Adrenal gland (tissue), 9 donors: ENCODE measurements at regions not wholly inside any gene's neighbourhood (a gene's known extent, or its start where the extent isn't known, plus 50 kb on each side); places are given as distances from the start of the nearest gene placed in this dataset.
"Not testable (repeated sequence)": the region's sequence is repeated elsewhere in the genome, so short reads cannot be mapped to it uniquely, and the experiment has no call there.

Experiments used
- DNase-seq, 7 donors: peaks; one replicate each; pipeline ENCODE4 v3.0.0-alpha.2; 2019 to 2020
- H3K27ac ChIP-seq, 5 donors: fragments of 200-600 bp; sonication (generic) in 4 of 5; 1 replicate in 3 of 5; 2 replicates in 2 of 5; pipeline versions ENCODE4 v1.5.1 to v1.8.0; 2016 to 2020; ENCODE audit warnings: mild to moderate bottlenecking in 1 of 5
- H3K27me3 ChIP-seq: fragments of 200-600 bp; 2 replicates; pipeline ENCODE4 v1.8.0; 2021
- H3K36me3 ChIP-seq, 2 donors: fragments of 200-600 bp; replicated peaks in 1 of 2; 1 replicate in 1 of 2; 2 replicates in 1 of 2; pipeline versions ENCODE4 v1.5.1 to v1.8.0; 2018 to 2022
- H3K4me1 ChIP-seq, 2 donors: fragments of 200-600 bp; replicated peaks in 1 of 2; 1 replicate in 1 of 2; 2 replicates in 1 of 2; pipeline versions ENCODE4 v1.5.1 to v1.8.0; 2018 to 2021
- H3K4me3 ChIP-seq, 4 donors: fragments of 200-600 bp; sonication (generic) in 3 of 4; one replicate each; pipeline ENCODE4 v1.5.1; 2016 to 2018
- H3K9me3 ChIP-seq, 3 donors: fragments of 200-600 bp; sonication (generic) in 1 of 3; replicated peaks in 1 of 3; 1 replicate in 2 of 3; 2 replicates in 1 of 3; pipeline versions ENCODE4 v1.5.1 to v1.8.0; 2016 to 2021
- POLR2A ChIP-seq, 2 donors: fragments of 450-650 bp; IDR thresholded peaks; one replicate each; pipeline ENCODE4 v1.6.1; 2017; ENCODE audit warnings: antibody characterized with exemption in 2 of 2, mild to moderate bottlenecking in 2 of 2, moderate library complexity in 1 of 2
- WGBS, 4 donors: extraction: QIAGEN DNeasy Blood & Tissue Kit in 2 of 4; methylation state at CpG; one replicate each; pipeline versions ENCODE4 v1.1.5 to v1.1.7; 2013 to 2017; 5-methylcytosine and 5-hydroxymethylcytosine counted together
- intact Hi-C, 2 donors: fragments of 100-400 bp; cut with DNase I; formaldehyde crosslinking; loops; one replicate each; pipeline versions ENCODE4 v1.14.1 to v1.15.0; 2022 to 2023
- TF ChIP-seq, protein P1 (sequence below), 6 experiments: fragments of 450-650 bp in 4 of 6; fragments of 200-600 bp in 2 of 6; sonication (generic) in 1 of 6; IDR thresholded peaks; 1 replicate in 5 of 6; 2 replicates in 1 of 6; pipeline versions ENCODE4 v1.5.1 to v1.8.0; 2016 to 2021; ENCODE audit warnings: antibody characterized with exemption in 6 of 6, mild to moderate bottlenecking in 2 of 6, moderate library complexity in 1 of 6
- donor health status: healthy with polysubstance abuse.
- donor health status: Bipolar disorder and iron deficiency.
- donor health status: DM: yes; HTN: yes; CAD: no.
- donor health status: DM: no; HTN: no; CAD: no.
- donor health status: DM: no; HTN: no; CAD: no.

DNA sequence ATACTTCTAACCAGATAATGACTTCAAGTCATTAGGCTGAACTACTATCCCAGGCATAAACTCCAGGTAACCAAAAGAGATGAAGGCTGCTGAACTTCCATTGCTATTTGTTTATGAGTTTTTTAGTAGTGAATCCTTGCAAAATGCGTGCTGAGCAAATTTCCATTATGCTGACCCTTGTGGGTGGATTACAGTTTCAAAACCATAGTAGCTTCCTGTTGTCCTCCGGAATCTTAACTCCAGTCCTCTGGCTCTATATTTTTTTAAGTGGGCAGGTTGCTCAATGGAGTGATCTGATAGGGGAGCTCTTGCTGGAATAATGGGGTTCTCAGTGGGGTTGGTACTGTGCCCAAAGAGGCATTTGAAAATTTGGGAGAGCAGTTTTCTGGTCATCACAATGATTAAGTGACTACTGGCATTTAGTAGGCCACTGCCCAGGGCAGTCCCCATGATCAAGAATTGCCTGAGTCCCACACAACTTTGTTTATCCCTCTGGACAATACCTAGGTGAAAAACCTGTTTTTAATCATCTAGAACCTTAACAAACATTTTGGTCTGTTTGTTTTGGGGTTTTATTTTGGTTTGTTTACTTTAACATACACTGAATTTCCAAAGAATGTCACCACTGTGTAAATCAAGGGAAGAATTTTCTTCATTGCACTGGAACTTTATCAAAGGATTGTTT, 302.3 kb upstream of the GATB start:
- WGBS, 4 donors = 40 to 69% (median 56%) methylated on average over 2 of the region's 2 CpGs

DNA sequence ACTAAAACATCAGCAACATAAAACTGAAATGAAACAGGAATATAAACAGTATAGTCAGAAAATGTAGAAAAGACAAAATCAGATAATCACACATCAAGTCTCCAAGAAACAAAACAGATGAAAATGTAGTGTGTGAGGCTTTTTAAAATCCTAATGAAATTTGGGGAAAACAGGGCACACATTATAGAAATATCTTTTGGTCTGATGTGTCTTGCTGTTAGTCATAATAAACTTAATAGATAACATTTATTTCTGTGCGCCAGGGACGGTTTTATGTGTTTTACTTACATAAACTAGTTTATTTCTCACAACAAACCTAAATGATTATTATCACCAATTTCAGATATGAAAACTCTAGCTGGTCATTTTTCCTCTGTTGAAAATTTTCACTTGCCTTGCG, 293.9 kb upstream of the GATB start:
- intact Hi-C loops = no loop called here
- TF ChIP-seq POLR2A (IDR thresholded peaks at IDR 0.05) = no peak
- TF ChIP-seq, protein P1, sequence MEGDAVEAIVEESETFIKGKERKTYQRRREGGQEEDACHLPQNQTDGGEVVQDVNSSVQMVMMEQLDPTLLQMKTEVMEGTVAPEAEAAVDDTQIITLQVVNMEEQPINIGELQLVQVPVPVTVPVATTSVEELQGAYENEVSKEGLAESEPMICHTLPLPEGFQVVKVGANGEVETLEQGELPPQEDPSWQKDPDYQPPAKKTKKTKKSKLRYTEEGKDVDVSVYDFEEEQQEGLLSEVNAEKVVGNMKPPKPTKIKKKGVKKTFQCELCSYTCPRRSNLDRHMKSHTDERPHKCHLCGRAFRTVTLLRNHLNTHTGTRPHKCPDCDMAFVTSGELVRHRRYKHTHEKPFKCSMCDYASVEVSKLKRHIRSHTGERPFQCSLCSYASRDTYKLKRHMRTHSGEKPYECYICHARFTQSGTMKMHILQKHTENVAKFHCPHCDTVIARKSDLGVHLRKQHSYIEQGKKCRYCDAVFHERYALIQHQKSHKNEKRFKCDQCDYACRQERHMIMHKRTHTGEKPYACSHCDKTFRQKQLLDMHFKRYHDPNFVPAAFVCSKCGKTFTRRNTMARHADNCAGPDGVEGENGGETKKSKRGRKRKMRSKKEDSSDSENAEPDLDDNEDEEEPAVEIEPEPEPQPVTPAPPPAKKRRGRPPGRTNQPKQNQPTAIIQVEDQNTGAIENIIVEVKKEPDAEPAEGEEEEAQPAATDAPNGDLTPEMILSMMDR (IDR thresholded peaks at IDR 0.05) = no peak
- 50 to 55% (median 51%) methylated on average over 3 of the region's 3 CpGs for WGBS, 4 donors

More for the DNA sequence above, 302.3 kb upstream of the GATB start:
- no peak for DNase-seq
- H3K4me3 ChIP-seq = no peak overlapping the region
- H3K36me3 ChIP-seq = no peaks in the 10 kb centered on the region
- H3K4me1 ChIP-seq = no peaks in the 10 kb centered on the region
- H3K27me3 ChIP-seq = no peaks in the 10 kb centered on the region
- no peaks in the 10 kb centered on the region for H3K9me3 ChIP-seq
- no peak overlapping the region for H3K27ac ChIP-seq
- intact Hi-C loops = no loop called here
- TF ChIP-seq POLR2A (IDR thresholded peaks at IDR 0.05) = no peak

DNA sequence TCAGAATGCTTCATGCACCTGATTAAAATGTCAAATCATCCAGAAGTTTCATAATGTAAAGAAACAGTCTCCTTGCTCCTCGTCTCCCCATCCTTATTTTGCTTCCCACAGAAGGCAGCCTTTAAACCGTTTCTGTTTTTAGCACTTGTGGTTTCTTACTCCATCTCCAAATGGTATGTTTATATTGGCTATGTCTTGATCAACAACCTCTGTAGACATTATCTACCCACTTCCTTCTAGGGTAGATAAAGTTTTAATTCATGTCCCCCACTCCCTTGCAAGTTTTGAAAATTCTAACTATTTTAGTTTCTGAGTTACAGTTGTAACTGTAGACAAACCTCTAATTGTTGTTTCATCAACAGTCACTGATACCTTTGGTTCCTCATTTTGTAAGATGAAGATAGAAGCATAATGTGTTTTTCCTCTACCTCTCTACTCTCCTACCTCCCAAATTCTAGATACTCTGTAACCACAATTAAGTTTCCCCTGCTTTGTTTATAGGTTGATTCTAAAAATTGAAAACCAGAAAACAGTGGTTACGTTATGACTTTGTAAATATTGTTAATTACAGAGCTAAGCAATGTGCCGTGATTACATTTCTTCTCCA, 291.7 kb upstream of the GATB start:
- H3K9me3 ChIP-seq = no peaks in the 10 kb centered on the region
- H3K4me3 ChIP-seq = no peak overlapping the region
- H3K27ac ChIP-seq = no peak overlapping the region
- no peak for TF ChIP-seq POLR2A (IDR thresholded peaks at IDR 0.05)
- TF ChIP-seq, protein P1 (IDR thresholded peaks at IDR 0.05) = no peak
- intact Hi-C loops = no loop called here
- H3K27me3 ChIP-seq = no peaks in the 10 kb centered on the region
- H3K4me1 ChIP-seq = no peaks in the 10 kb centered on the region
- WGBS, 4 donors = 61 to 67% (median 62%) methylated on average over 4 of the region's 4 CpGs
- no peak for DNase-seq
- no peaks in the 10 kb centered on the region for H3K36me3 ChIP-seq

More for the DNA sequence above, 293.9 kb upstream of the GATB start:
- no peaks in the 10 kb centered on the region for H3K9me3 ChIP-seq
- no peak overlapping the region for H3K27ac ChIP-seq
- no peaks in the 10 kb centered on the region for H3K4me1 ChIP-seq
- H3K36me3 ChIP-seq = no peaks in the 10 kb centered on the region
- H3K4me3 ChIP-seq = no peak overlapping the region
- no peak for DNase-seq
- H3K27me3 ChIP-seq = no peaks in the 10 kb centered on the region

DNA sequence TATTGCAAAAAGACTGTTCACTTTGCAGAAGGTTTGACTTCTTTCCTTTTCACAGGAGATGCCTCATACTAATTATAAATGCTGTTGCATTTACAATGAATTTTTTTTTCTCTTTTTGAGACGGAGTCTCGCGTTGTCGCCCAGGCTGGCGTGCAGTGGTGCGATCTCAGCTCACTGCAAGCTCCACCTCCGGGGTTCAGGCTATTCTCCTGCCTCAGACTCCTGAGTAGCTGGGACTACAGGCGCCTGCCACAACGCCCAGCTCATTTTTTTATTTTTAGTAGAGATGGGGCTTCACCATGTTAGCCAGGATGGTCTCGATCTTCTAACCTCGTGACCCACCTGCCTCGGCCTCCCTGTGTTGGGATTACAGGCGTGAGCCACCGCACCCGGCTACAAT, 290.5 kb upstream of the GATB start:
- not testable (repeated sequence) for H3K4me3 ChIP-seq

DNA sequence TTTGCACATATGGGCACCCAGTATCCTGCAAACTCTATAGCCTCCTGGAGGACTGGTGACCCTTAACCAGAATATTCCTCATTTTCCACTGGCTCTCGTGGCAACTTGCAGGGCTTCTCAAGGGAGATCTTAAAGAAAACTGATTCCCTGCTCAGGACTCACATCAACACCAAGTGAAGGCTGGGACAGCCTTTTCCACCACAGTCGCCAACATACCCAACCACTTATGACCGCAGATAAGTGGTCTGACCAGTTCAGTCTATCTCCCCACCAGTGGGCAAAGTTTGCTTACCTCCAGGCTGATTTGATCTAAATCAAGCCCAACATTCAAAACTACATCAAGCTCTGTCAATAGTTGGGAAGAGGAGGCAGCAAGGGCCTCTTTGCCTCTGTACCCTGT, 289.3 kb upstream of the GATB start:
- intact Hi-C loops = no loop called here
- TF ChIP-seq, protein P1 (IDR thresholded peaks at IDR 0.05) = no peak
- no peak for TF ChIP-seq POLR2A (IDR thresholded peaks at IDR 0.05)
- no peak overlapping the region for H3K4me3 ChIP-seq
- DNase-seq = no peak
- WGBS, 4 donors = 78 to 96% (median 94%) methylated on average over 3 of the region's 3 CpGs
- H3K36me3 ChIP-seq = no peaks in the 10 kb centered on the region
- no peaks in the 10 kb centered on the region for H3K4me1 ChIP-seq
- H3K9me3 ChIP-seq = no peaks in the 10 kb centered on the region
- no peak overlapping the region for H3K27ac ChIP-seq
- H3K27me3 ChIP-seq = no peaks in the 10 kb centered on the region

More for the DNA sequence above, 290.5 kb upstream of the GATB start:
- DNase-seq, H3K27ac ChIP-seq, H3K9me3 ChIP-seq, intact Hi-C loops, H3K27me3 ChIP-seq, H3K4me1 ChIP-seq, H3K36me3 ChIP-seq: not testable (repeated sequence)
- 95% methylated on average over 15 of the region's 15 CpGs for WGBS, 4 donors
